Activated CD4-positive, alpha-beta T cell treated with anti-CD3 and anti-CD28 coated beads, Interleukin-2, amount 10 ng/mL, durations not matched to agents 24 days and 14 days (primary cell): ENCODE measurements at regions not wholly inside any gene's neighbourhood (a gene's known extent, or its start where the extent isn't known, plus 50 kb on each side); places are given as distances from the start of the nearest gene placed in this dataset.
"Not testable (repeated sequence)": the region's sequence is repeated elsewhere in the genome, so short reads cannot be mapped to it uniquely, and the experiment has no call there.

Source experiments
- DNase-seq: peaks from one replicate; pipeline ENCODE4 v3.0.0; 2022
- H3K27ac Mint-ChIP-seq: one replicate; pipeline ENCODE4 v1.8.0; 2022; ENCODE audit warnings: mild to moderate bottlenecking, mixed read lengths
- H3K27me3 Mint-ChIP-seq: one replicate; pipeline ENCODE4 v1.8.0; 2022; ENCODE audit warnings: mixed read lengths
- H3K36me3 Mint-ChIP-seq: one replicate; pipeline ENCODE4 v1.8.0; 2022; ENCODE audit warnings: low read depth, mild to moderate bottlenecking, mixed read lengths
- H3K4me1 Mint-ChIP-seq: one replicate; pipeline ENCODE4 v1.8.0; 2021; ENCODE audit warnings: mixed read lengths
- H3K4me3 Mint-ChIP-seq: one replicate; pipeline ENCODE4 v1.8.0; 2022; ENCODE audit warnings: mild to moderate bottlenecking, moderate library complexity, mixed read lengths
- H3K9me3 Mint-ChIP-seq: one replicate; pipeline ENCODE4 v1.8.0; 2021; ENCODE audit warnings: mixed read lengths
- intact Hi-C: fragments of 100-400 bp; cut with micrococcal nuclease; formaldehyde crosslinking; loops from one replicate; pipeline ENCODE4 v1.15.1; 2023

DNA sequence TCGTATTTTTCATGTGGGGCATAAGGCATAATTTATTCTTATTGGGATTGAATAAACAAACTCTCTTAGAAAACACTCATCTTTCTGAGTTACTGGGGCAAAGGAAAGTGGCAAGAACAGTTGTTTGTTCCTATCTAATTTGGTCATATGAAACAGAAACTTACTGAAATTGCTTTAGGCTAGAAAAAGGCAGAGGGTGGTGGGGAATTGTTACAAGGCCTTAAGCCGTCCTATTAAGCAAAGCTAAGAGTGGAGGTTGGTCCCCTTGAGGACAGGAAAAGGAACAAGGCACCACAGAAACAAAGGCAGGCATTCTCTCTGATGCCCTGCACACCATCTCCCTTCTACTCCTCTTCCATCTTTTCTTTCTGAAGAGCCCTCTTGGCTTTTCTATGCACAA, 830.9 kb downstream of the EDEM1 start:
- Mint-ChIP-seq H3K36me3 (no peaks in the 10 kb centered on the region), H3K27ac (no peak overlapping the region), H3K4me1 (no peaks in the 10 kb centered on the region), H3K4me3 (no peak overlapping the region), H3K9me3 (peaks cover 6% of the 10 kb centered on the region), H3K27me3 (no peaks in the 10 kb centered on the region)
- intact Hi-C loops: no loop called here
- DNase-seq: no peak

DNA sequence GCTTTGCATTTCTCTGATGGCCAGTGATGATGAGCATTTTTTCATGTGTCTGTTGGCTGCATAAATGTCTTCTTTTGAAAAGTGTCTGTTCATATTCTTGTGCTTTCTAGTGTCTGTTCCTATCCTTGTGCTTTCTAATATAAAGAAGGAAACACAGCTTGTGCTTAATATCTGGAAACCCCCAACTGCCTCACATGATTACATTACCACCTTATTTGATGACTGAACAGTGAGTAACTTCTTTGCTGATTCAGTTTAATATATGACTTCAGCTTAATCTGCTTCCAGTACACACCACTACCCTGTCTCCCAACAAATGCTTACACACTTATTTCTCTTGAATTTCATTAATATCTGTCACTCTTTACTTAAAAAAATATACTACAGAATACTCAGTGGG, 835.1 kb downstream of the EDEM1 start:
- H3K27ac Mint-ChIP-seq: no peak overlapping the region
- peaks cover 5% of the 10 kb centered on the region for H3K9me3 Mint-ChIP-seq
- H3K36me3 Mint-ChIP-seq: no peaks in the 10 kb centered on the region
- H3K27me3 Mint-ChIP-seq: no peaks in the 10 kb centered on the region
- H3K4me3 Mint-ChIP-seq: no peak overlapping the region
- H3K4me1 Mint-ChIP-seq: no peaks in the 10 kb centered on the region
- no peak for DNase-seq
- intact Hi-C loops: no loop called here

DNA sequence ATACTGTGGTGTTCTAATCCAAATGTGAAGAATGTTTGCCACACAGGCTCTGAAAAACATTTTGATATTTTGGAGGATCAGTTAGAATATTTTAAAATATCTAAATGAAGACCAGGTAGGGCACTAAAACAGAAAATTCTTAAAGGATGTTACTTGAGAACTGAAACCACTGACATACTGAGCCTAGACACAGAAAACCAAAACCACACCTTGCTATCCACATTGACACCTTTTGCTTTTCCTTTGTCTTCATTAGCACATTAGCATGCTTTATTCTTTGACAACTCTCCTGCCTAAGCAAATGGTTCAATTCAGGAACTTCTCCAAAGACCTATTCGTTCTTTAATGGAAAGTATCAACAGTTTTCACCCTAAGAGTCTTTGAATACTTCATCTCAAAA, 835.9 kb upstream of the GRM7 start:
- no peaks in the 10 kb centered on the region for H3K27me3 Mint-ChIP-seq
- H3K27ac Mint-ChIP-seq: no peak overlapping the region
- DNase-seq: no peak
- intact Hi-C loops: no loop called here
- no peak overlapping the region for H3K4me3 Mint-ChIP-seq
- H3K4me1 Mint-ChIP-seq: no peaks in the 10 kb centered on the region
- no peaks in the 10 kb centered on the region for H3K36me3 Mint-ChIP-seq
- H3K9me3 Mint-ChIP-seq: peaks cover 16% of the 10 kb centered on the region

DNA sequence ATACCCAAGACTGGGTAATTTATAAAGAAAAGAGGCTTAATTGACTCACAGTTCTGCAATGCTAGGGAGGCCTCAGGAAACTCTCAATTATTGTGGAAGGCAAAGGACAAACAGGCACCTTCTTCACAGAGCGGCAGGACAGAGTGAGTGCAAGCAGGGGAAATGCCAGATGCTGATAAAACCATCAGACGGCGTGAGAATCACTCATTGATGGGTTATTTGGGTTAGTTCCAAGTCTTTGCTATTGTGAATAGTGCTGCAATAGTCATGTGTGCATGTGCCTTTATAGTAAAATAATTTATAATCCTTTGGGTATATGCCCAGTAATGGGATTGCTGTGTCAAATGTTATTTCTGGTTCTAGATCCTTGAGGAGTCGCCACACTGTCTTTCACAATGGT, 830.3 kb upstream of the GRM7 start:
- H3K27ac Mint-ChIP-seq, H3K4me3 Mint-ChIP-seq, H3K4me1 Mint-ChIP-seq, DNase-seq, H3K36me3 Mint-ChIP-seq, H3K27me3 Mint-ChIP-seq, intact Hi-C loops: not testable (repeated sequence)
- peaks cover 26% of the 10 kb centered on the region for H3K9me3 Mint-ChIP-seq

DNA sequence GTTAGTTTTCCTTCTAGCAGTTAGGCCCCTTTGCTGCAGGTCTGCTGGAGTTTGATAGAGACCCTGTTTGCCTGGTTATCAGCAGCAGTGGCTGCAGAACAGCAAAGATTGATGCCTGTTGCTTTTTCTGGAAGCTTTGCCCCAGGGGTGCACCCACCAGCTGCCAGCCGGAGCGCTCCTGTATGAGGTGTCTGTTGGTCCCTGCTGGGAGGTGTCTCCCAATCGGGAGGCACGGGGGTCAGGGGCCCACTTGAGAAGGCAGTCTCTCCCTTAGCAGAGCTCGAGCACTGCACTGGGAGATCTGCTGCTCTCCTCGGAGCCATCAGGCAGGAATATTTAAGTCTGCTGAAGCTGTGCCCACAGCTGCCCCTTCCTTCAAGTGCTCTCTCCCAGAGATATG, 825.3 kb upstream of the GRM7 start:
- no peak overlapping the region for H3K4me3 Mint-ChIP-seq
- peaks cover 10% of the 10 kb centered on the region for H3K9me3 Mint-ChIP-seq
- H3K27me3 Mint-ChIP-seq: no peaks in the 10 kb centered on the region
- H3K4me1 Mint-ChIP-seq: no peaks in the 10 kb centered on the region
- H3K36me3 Mint-ChIP-seq: no peaks in the 10 kb centered on the region
- H3K27ac Mint-ChIP-seq: no peak overlapping the region
- intact Hi-C loops: no loop called here
- DNase-seq: no peak

DNA sequence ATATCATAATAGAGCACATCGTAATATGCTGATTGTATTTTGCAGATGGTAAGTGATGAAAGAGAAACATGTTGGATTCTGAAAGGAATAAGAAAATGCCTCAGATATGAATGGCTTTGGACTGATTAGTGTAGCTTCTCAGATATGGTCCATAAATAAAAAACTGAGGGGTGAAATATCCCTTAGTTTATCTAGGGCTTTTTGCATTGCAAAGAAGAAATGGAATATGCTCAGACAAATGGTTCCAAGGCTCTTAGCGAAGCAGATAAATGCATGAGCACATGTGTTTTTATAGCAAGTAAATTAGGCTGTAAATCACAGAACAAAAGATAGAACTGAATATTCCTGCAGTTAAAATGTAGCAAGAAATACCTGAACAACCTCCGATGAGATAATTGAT, 820.9 kb upstream of the GRM7 start:
- Mint-ChIP-seq H3K27me3 (no peaks in the 10 kb centered on the region), H3K4me3 (no peak overlapping the region), H3K36me3 (no peaks in the 10 kb centered on the region), H3K4me1 (no peaks in the 10 kb centered on the region), H3K9me3 (peaks cover 5% of the 10 kb centered on the region), H3K27ac (no peak overlapping the region)
- no peak for DNase-seq
- intact Hi-C loops: no loop called here

DNA sequence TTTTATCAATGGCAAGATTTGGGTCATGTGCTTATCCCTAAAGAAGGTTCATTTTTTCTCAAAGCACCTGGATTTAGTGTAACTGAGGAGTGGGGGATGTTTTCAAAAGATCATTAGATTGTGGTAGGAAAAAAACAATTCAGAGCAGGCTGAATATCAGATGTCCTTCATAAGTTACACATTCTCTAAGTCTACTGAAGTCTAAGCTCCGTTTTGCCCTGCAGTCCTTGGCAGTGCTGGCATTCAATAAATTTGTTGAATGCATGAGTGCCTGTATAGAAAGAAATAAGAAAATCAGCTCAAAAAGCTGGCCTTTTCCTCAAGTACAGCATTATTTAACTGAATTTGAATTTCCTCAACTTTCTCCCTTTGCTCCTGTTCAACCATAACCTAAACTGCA, 819.0 kb upstream of the GRM7 start:
- H3K4me1 Mint-ChIP-seq: no peaks in the 10 kb centered on the region
- intact Hi-C loops: no loop called here
- no peak overlapping the region for H3K27ac Mint-ChIP-seq
- no peaks in the 10 kb centered on the region for H3K27me3 Mint-ChIP-seq
- no peak for DNase-seq
- H3K4me3 Mint-ChIP-seq: no peak overlapping the region
- H3K9me3 Mint-ChIP-seq: peaks cover 4% of the 10 kb centered on the region
- no peaks in the 10 kb centered on the region for H3K36me3 Mint-ChIP-seq

DNA sequence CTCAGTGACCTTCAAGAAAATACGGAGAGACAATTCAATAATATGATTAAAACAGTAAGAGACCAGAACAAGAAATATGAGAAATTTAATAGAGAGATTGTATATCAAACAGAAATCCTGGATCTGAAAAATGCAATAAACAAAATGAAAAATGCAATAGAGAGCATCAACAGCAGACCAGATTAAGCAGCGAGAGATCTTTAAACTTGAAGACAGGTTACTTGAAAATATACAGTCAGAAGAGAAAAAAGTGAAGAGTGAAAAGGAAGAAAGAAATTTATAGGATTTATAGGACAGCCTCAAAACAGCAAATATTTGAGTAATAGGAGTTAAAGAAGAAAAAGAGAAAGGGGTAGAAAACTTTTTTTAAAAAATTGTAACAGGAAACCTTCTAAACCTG, 813.9 kb upstream of the GRM7 start:
- intact Hi-C loops: no loop called here

DNA sequence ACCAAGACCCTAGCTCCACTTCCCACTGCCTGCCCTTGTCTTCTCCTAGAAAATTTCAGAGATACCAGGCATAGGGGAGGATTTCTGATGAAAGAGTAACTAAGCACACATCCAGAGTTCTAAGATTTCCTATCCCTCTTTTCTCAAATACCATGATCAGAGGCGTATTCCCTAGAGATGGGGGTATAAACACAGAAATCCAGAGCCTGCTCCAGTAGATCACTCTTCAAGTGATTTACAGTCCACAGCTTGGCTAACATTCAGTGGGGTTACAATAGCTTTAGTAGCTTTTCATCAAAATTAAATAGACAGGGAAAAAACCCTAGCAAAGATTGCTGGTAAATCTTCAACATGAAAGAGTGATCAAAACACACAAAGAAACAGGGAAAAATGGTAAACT, 800.7 kb upstream of the GRM7 start:
- no peaks in the 10 kb centered on the region for H3K9me3 Mint-ChIP-seq
- H3K27me3 Mint-ChIP-seq: no peaks in the 10 kb centered on the region
- no peak for DNase-seq
- H3K4me1 Mint-ChIP-seq: no peaks in the 10 kb centered on the region
- H3K36me3 Mint-ChIP-seq: no peaks in the 10 kb centered on the region
- intact Hi-C loops: no loop called here
- H3K27ac Mint-ChIP-seq: no peak overlapping the region
- H3K4me3 Mint-ChIP-seq: no peak overlapping the region

More for the DNA sequence above, 813.9 kb upstream of the GRM7 start:
- no peak for DNase-seq
- Mint-ChIP-seq H3K9me3 (peaks cover 20% of the 10 kb centered on the region), H3K27ac (no peak overlapping the region), H3K36me3 (no peaks in the 10 kb centered on the region), H3K4me3 (no peak overlapping the region), H3K4me1 (no peaks in the 10 kb centered on the region), H3K27me3 (no peaks in the 10 kb centered on the region)

DNA sequence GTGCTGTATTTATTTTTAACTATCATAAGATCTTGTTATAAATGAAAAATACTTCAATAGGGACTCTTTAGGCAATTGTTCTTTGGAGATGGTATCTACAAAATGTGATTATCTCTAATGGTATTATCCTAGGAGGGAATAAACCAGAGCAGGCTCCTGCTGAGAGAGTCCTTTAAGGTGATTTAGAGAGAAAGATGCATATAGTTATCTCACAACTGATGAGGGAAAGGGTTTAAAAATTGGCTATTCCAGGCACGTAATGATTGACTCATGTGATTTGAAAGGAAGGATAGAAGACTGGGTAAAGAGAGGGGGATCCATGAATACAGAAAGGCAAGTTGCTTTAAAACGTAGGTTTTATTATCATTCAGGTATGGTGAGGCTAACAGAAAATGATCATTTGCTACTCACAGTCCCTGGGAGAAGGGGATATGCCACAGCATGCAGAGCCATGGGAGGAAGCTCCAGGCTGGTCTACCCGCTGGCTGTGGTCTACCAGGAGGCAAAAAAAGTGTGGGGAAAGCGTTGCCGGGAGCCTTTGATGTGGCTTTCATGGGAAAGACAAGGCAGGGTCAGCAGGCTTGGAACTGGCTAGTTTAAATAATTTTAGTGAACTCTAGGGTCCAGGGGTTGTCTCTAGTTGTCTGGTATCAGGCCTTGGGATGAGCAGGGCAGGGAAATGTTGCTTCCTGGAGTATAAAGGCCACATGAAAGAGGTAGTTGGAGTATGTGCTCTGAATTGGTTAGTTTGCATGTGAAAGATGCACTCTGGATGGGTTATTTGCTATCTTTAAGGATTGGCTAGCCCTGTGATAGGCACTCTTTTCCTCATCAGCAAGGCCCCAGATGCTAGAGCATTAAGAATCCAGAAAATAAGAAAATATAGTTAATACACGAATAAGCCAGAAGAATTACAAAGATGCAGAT, 798.4 kb upstream of the GRM7 start:
- peaks cover 5% of the 10 kb centered on the region for H3K9me3 Mint-ChIP-seq
- no peak overlapping the region for H3K27ac Mint-ChIP-seq
- intact Hi-C loops: no loop called here
- no peaks in the 10 kb centered on the region for H3K4me1 Mint-ChIP-seq
- H3K36me3 Mint-ChIP-seq: no peaks in the 10 kb centered on the region
- no peaks in the 10 kb centered on the region for H3K27me3 Mint-ChIP-seq
- H3K4me3 Mint-ChIP-seq: no peak overlapping the region
- no peak for DNase-seq

DNA sequence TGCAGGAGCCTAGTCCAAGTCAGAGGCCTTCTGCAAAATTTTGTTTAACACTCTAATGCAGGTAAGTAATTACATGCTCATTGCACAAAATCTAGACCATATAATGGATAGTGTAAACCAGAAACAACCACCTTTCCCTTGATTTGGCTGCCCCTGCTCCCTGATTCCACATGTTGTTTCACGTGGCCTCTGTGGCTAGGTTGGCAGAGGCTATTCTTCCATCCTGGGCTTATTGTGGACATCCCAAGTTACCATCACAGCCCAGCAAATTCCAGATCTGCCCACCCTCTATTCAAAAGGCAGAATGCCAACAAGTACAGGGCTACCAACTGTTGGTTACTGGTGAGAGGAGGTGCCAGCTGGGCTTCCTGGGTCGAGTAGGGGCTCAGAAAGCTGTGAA, 794.5 kb upstream of the GRM7 start:
- intact Hi-C loops: no loop called here
- peaks cover 5% of the 10 kb centered on the region for H3K9me3 Mint-ChIP-seq
- no peaks in the 10 kb centered on the region for H3K36me3 Mint-ChIP-seq
- no peaks in the 10 kb centered on the region for H3K4me1 Mint-ChIP-seq
- DNase-seq: no peak
- no peaks in the 10 kb centered on the region for H3K27me3 Mint-ChIP-seq
- no peak overlapping the region for H3K27ac Mint-ChIP-seq
- H3K4me3 Mint-ChIP-seq: no peak overlapping the region

DNA sequence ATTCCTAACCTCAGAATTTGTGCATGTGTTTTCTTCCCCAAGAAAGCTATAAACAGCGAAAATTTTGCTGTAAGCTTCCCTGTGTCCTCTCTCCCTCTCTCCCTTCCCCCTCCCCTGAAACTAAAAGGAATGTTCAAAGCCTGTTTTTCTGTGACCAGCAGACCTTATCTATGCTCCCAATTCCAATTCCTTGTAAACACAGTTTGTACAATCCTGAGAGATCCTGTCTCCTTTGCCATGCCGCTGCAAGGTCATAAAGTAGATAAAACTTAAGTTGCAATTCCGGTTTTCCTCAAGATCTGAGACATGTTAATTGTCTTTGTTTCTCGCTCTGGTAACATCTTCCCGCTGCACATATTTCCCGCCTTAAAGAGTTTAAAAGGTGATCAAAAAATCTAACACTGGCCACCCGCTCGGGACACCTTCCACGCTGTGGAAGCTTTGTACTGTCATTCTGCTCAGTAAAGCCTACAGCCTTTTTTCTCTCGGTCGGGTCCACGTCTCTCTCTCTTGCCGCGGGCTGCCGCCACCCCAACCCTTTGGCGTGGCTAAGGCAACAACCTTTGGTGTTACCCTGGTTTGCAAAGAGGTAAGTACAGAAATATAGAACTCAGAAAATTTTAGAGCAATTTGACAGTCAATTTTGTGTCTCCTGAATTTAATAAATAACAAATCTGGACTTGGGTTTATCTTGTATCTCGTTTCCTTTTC, 793.9 kb upstream of the GRM7 start:
- H3K27ac Mint-ChIP-seq, H3K4me3 Mint-ChIP-seq, intact Hi-C loops, H3K27me3 Mint-ChIP-seq, H3K9me3 Mint-ChIP-seq, DNase-seq, H3K4me1 Mint-ChIP-seq, H3K36me3 Mint-ChIP-seq: not testable (repeated sequence)

DNA sequence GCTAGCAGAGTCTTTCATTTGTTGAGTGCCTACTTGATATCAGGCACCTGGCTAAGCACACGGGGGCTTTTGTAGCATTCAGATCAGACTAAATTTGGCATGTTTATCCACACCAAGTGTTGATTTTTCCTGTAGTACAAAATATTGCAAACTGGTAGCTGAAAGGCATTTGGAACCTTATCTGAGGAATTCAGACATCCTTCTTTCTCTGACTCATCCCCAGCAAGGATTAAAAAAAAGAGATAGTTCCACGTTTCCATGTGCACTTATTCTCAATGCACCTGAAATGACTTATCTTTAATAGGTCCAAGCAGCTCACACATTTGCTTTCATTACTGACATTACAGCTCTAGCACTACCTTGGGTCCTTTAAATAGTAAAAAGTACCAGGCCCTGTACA, 786.0 kb upstream of the GRM7 start:
- H3K27me3 Mint-ChIP-seq: no peaks in the 10 kb centered on the region
- no peak for DNase-seq

DNA sequence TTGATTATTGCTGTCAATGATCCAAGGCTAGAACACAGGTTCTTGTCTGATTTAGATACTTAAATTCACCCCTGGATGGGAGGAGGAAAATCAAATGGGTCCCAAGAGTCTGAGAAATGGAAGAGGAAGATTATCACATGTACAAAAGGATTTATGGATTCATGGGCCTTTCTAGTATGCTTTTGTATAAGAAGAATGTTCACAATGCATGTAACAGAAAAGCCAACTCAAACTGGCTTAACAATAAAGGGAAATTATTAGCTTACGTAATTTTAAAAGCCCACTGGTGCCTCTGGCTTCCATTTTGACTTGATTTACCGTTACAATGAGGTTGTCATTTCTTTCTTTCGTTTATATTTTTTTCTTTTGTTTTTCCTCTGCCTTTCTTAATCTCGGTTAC, 782.5 kb upstream of the GRM7 start:
- Mint-ChIP-seq H3K27ac (no peak overlapping the region), H3K4me1 (no peaks in the 10 kb centered on the region), H3K36me3 (no peaks in the 10 kb centered on the region), H3K4me3 (no peak overlapping the region), H3K27me3 (no peaks in the 10 kb centered on the region), H3K9me3 (no peaks in the 10 kb centered on the region)
- no peak for DNase-seq
- intact Hi-C loops: no loop called here

More for the DNA sequence above, 786.0 kb upstream of the GRM7 start:
- Mint-ChIP-seq H3K4me1 (no peaks in the 10 kb centered on the region), H3K36me3 (no peaks in the 10 kb centered on the region), H3K27ac (no peak overlapping the region), H3K9me3 (no peaks in the 10 kb centered on the region), H3K4me3 (no peak overlapping the region)
- intact Hi-C loops: no loop called here
